ENCODE measurements at regions not wholly inside any gene's neighbourhood (a gene's known extent, or its start where the extent isn't known, plus 50 kb on each side); places are given as distances from the start of the nearest gene placed in this dataset.

- TF ChIP-seq, protein P1, sequence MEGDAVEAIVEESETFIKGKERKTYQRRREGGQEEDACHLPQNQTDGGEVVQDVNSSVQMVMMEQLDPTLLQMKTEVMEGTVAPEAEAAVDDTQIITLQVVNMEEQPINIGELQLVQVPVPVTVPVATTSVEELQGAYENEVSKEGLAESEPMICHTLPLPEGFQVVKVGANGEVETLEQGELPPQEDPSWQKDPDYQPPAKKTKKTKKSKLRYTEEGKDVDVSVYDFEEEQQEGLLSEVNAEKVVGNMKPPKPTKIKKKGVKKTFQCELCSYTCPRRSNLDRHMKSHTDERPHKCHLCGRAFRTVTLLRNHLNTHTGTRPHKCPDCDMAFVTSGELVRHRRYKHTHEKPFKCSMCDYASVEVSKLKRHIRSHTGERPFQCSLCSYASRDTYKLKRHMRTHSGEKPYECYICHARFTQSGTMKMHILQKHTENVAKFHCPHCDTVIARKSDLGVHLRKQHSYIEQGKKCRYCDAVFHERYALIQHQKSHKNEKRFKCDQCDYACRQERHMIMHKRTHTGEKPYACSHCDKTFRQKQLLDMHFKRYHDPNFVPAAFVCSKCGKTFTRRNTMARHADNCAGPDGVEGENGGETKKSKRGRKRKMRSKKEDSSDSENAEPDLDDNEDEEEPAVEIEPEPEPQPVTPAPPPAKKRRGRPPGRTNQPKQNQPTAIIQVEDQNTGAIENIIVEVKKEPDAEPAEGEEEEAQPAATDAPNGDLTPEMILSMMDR (IDR thresholded peaks at IDR 0.05; ENCODE audit: low read depth, low read length) = no peak
- no peak for TF ChIP-seq POLR2A (IDR thresholded peaks at IDR 0.05; ENCODE audit: extremely low read depth, insufficient read length)
- TF ChIP-seq, protein P2, sequence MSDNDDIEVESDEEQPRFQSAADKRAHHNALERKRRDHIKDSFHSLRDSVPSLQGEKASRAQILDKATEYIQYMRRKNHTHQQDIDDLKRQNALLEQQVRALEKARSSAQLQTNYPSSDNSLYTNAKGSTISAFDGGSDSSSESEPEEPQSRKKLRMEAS (IDR thresholded peaks at IDR 0.05; ENCODE audit: low read depth, low read length) = peak; percentile 41
- peak; percentile 45 for TF ChIP-seq MYC (IDR thresholded peaks at IDR 0.05; ENCODE audit: low read depth, low read length)
These were observed 65.3 kb downstream of the KCNF1 start for GRCh38 chr2:10977003-10977402.

All from NB4 (cell line).